Heart left ventricle (tissue), 13 donors: ENCODE measurements at regions not wholly inside any gene's neighbourhood (a gene's known extent, or its start where the extent isn't known, plus 50 kb on each side); places are given as distances from the start of the nearest gene placed in this dataset.

ENCODE experiments used
- POLR2A ChIP-seq, 2 donors: fragments of 450-650 bp; IDR thresholded peaks; one replicate each; pipeline ENCODE4 v1.6.1; 2017; ENCODE audit warnings: antibody characterized with exemption in 2 of 2, mild to moderate bottlenecking in 2 of 2, moderate library complexity in 2 of 2
- TF ChIP-seq, protein P1 (sequence below), 12 donors: fragments of 200-600 bp; sonication (generic) in 4 of 12; IDR thresholded peaks; one replicate each; pipeline versions ENCODE4 v1.5.0 to v1.8.0; 2018 to 2022; ENCODE audit warnings: antibody characterized with exemption in 12 of 12, mild to moderate bottlenecking in 5 of 12
- donor health status: ischemic (EF 13 %, LVEDD 7.1; RV severe dilation, severe dysfunction).
- donor health status: DM: no; HTN: yes; CAD: no.
- donor health status: DM: no; HTN: no; CAD: no.
- donor health status: ischemic (EF 25% LVEDD 6.9; RV normal size, moderate dysfunction).
- donor health status: ischemic (EF 25% LVEDD 5.7; RV mildly dilated, moderate dysfunction).
- donor health status: ischemic (EF 35%, LVEDD 5.7; RV mildly dilated, moderate dysfunction).
- donor health status: nonischemic (EF 11% LVEDD 7.7; RV severe dilation, severe dysfunction).
- donor health status: DM: yes; HTN: yes; CAD: no.
- donor health status: PGD.
- donor health status: ischemic (EF 29% LVEDD 5.4; RV normal size, mild dysfunction).
- donor health status: nonischemic (EF 23%, LVEDD 6.1; RV moderate dilation, normal function).

DNA sequence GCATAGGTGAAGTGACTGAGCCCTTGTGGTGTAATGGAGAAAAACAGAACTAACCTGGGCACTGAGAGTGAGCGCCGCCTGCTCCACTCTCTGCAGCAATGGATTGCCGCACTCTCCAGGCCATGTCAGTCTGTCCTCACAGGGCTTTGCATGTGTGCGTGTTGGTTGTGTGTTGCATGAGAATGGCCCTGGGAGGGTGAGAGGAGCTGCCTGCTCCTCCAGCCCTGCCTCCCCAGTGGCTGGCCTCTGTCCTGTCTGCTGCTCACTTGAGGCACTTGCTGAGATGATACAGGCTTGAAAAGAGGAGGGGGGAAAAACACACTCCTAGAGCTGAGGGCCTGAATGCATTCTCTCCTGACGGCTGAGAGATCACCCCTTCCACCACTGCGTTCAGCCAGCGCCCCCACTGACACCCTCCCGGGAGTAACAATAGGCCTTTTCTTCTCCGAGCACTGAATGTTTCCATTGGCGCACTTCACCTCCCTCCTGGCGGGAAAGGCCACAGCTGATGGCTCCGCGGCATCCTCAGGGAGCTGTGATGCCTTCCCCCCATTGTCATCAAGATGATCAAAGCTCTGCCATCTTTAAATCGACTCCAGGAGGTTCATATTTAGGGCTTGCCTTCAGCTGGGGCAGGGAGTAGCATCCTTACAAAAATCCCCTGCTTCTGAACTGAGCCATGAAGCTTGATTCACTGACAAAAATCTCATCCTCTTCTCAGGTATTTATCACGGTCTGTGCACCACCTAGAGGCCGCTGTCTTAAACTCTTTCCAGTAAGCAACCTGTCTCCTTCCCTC is 49.9 kb upstream of the DAPL1 start:
- TF ChIP-seq, protein P1, sequence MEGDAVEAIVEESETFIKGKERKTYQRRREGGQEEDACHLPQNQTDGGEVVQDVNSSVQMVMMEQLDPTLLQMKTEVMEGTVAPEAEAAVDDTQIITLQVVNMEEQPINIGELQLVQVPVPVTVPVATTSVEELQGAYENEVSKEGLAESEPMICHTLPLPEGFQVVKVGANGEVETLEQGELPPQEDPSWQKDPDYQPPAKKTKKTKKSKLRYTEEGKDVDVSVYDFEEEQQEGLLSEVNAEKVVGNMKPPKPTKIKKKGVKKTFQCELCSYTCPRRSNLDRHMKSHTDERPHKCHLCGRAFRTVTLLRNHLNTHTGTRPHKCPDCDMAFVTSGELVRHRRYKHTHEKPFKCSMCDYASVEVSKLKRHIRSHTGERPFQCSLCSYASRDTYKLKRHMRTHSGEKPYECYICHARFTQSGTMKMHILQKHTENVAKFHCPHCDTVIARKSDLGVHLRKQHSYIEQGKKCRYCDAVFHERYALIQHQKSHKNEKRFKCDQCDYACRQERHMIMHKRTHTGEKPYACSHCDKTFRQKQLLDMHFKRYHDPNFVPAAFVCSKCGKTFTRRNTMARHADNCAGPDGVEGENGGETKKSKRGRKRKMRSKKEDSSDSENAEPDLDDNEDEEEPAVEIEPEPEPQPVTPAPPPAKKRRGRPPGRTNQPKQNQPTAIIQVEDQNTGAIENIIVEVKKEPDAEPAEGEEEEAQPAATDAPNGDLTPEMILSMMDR (IDR thresholded peaks at IDR 0.05) = peak; percentile 28 to 66 (median 54)
- no peak for TF ChIP-seq POLR2A (IDR thresholded peaks at IDR 0.05)
